Ishikawa (cell line): ENCODE measurements at regions not wholly inside any gene's neighbourhood (a gene's known extent, or its start where the extent isn't known, plus 50 kb on each side); places are given as distances from the start of the nearest gene placed in this dataset.

ENCODE experiments used
- EP300 ChIP-seq: IDR thresholded peaks from 2 replicates; pipeline ENCODE4 v1.6.1; 2012; ENCODE audit warnings: borderline replicate concordance
- TF ChIP-seq, protein P1 (sequence below): IDR thresholded peaks from 2 replicates; pipeline ENCODE4 v1.6.1; 2012

- TF ChIP-seq, protein P1, sequence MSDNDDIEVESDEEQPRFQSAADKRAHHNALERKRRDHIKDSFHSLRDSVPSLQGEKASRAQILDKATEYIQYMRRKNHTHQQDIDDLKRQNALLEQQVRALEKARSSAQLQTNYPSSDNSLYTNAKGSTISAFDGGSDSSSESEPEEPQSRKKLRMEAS, result no peak
- TF ChIP-seq EP300, result no peak
These were observed 223.0 kb upstream of the DPH6 start for GRCh38 chr15:35768949-35769348.
